ENCODE measurements at regions not wholly inside any gene's neighbourhood (a gene's known extent, or its start where the extent isn't known, plus 50 kb on each side); places are given as distances from the start of the nearest gene placed in this dataset.
"Not testable (repeated sequence)": the region's sequence is repeated elsewhere in the genome, so short reads cannot be mapped to it uniquely, and the experiment has no call there.

DNA sequence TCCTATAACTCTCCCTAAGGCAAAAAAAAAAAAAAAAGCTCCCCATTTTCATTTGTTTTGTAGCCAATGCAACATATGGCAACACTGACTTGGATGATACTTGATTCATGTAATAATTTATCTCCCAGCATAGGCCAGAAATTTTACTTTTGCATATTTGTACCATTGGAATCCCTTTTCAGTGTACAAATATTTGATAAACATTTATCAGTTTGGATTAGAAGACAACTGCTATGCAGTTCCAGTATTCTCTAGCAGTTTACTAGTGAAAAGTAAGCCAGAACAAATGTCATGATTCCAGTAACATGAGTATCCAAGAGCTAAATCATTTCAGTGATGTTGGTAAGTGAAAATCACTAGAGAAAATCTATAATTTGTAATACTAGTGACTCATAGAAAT, 392.3 kb downstream of the CCER1 start:
- H3K9ac ChIP-seq (ENCODE audit: insufficient read length): no peak overlapping the region
- H3K4me3 ChIP-seq: no peak overlapping the region
- DNase-seq (ENCODE audit: low read depth, low spot score): no peak
- no peaks in the 10 kb centered on the region for H3K36me3 ChIP-seq (ENCODE audit: insufficient read depth, low read length)
- TF ChIP-seq POLR2AphosphoS5 (IDR thresholded peaks at IDR 0.05; ENCODE audit: borderline replicate concordance, low read depth, low read length) (no peak), EZH2 (IDR thresholded peaks at IDR 0.05) (no peak), FOXP2 (optimal IDR thresholded peaks at IDR 0.05; ENCODE audit: control extremely low read depth, extremely low read length, insufficient read depth) (no peak)
- no peaks in the 10 kb centered on the region for H3K9me3 ChIP-seq (ENCODE audit: low read depth, low read length)
- no peak overlapping the region for H3K27ac ChIP-seq

DNA sequence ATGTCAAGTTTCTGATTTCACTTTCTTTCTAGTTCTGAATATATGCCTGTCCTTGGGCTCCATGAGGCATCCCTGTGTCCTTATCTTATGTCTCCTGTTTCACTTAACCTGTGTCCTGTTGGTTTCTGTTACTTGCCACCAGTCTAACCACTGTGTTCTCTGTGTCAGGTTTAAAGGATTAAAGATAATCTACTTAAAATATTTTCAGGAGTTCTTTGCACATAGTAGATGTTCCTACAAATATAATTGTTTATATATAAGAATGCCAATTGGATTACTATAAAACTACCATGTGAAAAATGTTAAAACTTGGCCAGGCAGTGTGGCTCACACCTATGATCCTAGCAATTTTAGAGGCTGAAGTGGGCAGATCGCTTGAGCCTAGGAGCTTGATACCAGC, 406.4 kb downstream of the CCER1 start:
- no peaks in the 10 kb centered on the region for H3K36me3 ChIP-seq (ENCODE audit: insufficient read depth, low read length)
- no peak overlapping the region for H3K9ac ChIP-seq (ENCODE audit: insufficient read length)
- TF ChIP-seq POLR2AphosphoS5 (IDR thresholded peaks at IDR 0.05; ENCODE audit: borderline replicate concordance, low read depth, low read length) (no peak), EZH2 (IDR thresholded peaks at IDR 0.05) (no peak), FOXP2 (optimal IDR thresholded peaks at IDR 0.05; ENCODE audit: control extremely low read depth, extremely low read length, insufficient read depth) (no peak)
- no peaks in the 10 kb centered on the region for H3K9me3 ChIP-seq (ENCODE audit: low read depth, low read length)
- H3K4me3 ChIP-seq: no peak overlapping the region
- no peak overlapping the region for H3K27ac ChIP-seq
- DNase-seq (ENCODE audit: low read depth, low spot score): no peak

- no peak for DNase-seq (ENCODE audit: low read depth, low spot score)
- no peak for TF ChIP-seq POLR2AphosphoS5 (IDR thresholded peaks at IDR 0.05; ENCODE audit: borderline replicate concordance, low read depth, low read length)
- no peak for TF ChIP-seq EZH2 (IDR thresholded peaks at IDR 0.05)
- Histone ChIP-seq H3K9ac (ENCODE audit: insufficient read length) (no peak overlapping the region), H3K9me3 (ENCODE audit: low read depth, low read length) (no peaks in the 10 kb centered on the region), H3K4me3 (no peak overlapping the region), H3K27ac (no peak overlapping the region), H3K36me3 (ENCODE audit: insufficient read depth, low read length) (no peaks in the 10 kb centered on the region)
Measured at GRCh38 chr12:90546511-90546910, 408.5 kb downstream of the CCER1 start.

DNA sequence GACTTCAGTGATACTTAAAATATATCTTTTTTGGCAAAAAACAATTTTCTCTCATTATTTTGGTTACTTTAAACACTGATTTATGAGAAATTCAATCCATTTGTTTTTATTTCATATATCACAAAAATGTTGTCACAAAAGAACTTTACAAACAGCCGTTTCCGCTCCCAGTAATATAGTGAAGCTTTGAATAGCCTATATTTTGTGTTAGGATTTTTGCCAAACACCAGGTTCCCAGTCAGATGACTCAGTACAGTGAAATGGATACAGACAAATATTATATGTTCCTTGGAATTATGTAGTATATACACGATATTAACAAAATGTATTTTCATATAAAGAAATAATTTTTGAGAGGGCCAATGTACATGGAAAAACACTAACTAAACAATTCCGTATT, 411.1 kb downstream of the CCER1 start:
- DNase-seq (ENCODE audit: low read depth, low spot score): no peak
- TF ChIP-seq POLR2AphosphoS5 (IDR thresholded peaks at IDR 0.05; ENCODE audit: borderline replicate concordance, low read depth, low read length) (no peak), EZH2 (IDR thresholded peaks at IDR 0.05) (no peak), FOXP2 (optimal IDR thresholded peaks at IDR 0.05; ENCODE audit: control extremely low read depth, extremely low read length, insufficient read depth) (no peak)
- H3K9ac ChIP-seq (ENCODE audit: insufficient read length): no peak overlapping the region
- no peaks in the 10 kb centered on the region for H3K36me3 ChIP-seq (ENCODE audit: insufficient read depth, low read length)
- H3K27ac ChIP-seq: no peak overlapping the region
- H3K4me3 ChIP-seq: no peak overlapping the region
- no peaks in the 10 kb centered on the region for H3K9me3 ChIP-seq (ENCODE audit: low read depth, low read length)

DNA sequence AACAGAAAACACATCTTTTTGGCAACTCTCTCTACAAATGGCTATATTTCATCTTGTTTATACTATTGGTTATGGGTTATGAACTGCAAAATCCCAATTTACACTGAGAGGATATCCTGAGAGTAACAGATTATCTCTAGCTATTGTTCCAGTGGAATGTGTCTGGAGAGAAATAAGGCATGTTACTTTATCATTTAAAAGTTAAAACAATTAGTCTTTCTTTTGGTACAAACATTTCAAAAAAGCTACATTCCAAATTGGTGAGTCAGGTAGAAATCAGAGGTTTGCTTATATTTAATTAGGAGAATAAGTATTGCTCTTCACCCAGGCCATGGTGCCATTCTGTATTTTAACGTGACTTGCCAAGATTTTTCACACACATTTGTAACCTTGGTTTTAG, 411.6 kb downstream of the CCER1 start:
- Histone ChIP-seq H3K27ac (no peak overlapping the region), H3K4me3 (no peak overlapping the region), H3K9me3 (ENCODE audit: low read depth, low read length) (no peaks in the 10 kb centered on the region), H3K36me3 (ENCODE audit: insufficient read depth, low read length) (no peaks in the 10 kb centered on the region), H3K9ac (ENCODE audit: insufficient read length) (no peak overlapping the region)
- no peak for TF ChIP-seq EZH2 (IDR thresholded peaks at IDR 0.05)
- TF ChIP-seq FOXP2 (optimal IDR thresholded peaks at IDR 0.05; ENCODE audit: control extremely low read depth, extremely low read length, insufficient read depth): no peak
- TF ChIP-seq POLR2AphosphoS5 (IDR thresholded peaks at IDR 0.05; ENCODE audit: borderline replicate concordance, low read depth, low read length): no peak
- DNase-seq (ENCODE audit: low read depth, low spot score): no peak

DNA sequence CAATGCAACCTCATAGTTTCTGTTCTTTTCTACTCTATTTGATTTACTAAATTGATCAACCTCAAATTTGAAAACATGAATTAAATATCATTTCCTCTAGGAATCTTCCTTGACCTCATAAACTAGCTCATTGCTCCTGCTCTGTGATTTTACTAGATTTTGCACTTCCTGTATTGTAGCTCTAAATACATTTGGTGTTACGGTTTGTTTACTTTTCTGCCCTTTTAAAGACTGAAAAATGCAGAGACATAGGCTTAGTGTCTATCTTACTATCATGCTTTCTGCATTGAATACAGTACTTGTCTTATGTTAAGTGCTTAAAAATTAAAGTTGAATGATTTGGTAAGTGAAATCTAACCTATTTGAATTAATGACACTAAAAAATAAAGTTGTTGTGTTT, 412.1 kb downstream of the CCER1 start:
- H3K4me3 ChIP-seq; H3K36me3 ChIP-seq (ENCODE audit: insufficient read depth, low read length); H3K27ac ChIP-seq; H3K9ac ChIP-seq (ENCODE audit: insufficient read length); H3K9me3 ChIP-seq (ENCODE audit: low read depth, low read length); DNase-seq (ENCODE audit: low read depth, low spot score): not testable (repeated sequence)

DNA sequence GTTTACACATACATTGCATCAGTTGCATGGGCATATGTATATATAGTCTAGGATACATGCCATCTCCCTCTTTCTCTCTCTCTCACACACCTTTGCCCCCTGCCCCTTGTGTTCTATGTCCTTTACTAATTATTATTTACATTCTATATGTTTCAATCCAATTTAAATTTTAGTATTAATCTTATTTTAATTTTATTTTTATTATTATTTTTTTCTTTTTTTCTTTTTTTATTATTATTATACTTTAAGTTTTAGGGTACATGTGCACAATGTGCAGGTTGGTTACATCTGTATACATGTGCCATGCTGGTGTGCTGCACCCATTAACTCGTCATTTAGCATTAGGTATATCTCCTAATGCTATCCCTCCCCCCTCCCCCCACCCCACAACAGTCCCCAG, 421.1 kb downstream of the CCER1 start:
- H3K27ac ChIP-seq; H3K36me3 ChIP-seq (ENCODE audit: insufficient read depth, low read length); H3K9ac ChIP-seq (ENCODE audit: insufficient read length); H3K4me3 ChIP-seq; DNase-seq (ENCODE audit: low read depth, low spot score); H3K9me3 ChIP-seq (ENCODE audit: low read depth, low read length): not testable (repeated sequence)

GRCh38 chr12:90520002-90520734, 434.8 kb downstream of the CCER1 start:
- no peak for DNase-seq (ENCODE audit: low read depth, low spot score)
- H3K4me3 ChIP-seq: no peak overlapping the region
- H3K36me3 ChIP-seq (ENCODE audit: insufficient read depth, low read length): no peaks in the 10 kb centered on the region
- no peaks in the 10 kb centered on the region for H3K9me3 ChIP-seq (ENCODE audit: low read depth, low read length)
- no peak overlapping the region for H3K27ac ChIP-seq
- no peak overlapping the region for H3K9ac ChIP-seq (ENCODE audit: insufficient read length)
- TF ChIP-seq POLR2AphosphoS5 (IDR thresholded peaks at IDR 0.05; ENCODE audit: borderline replicate concordance, low read depth, low read length) (no peak), FOXP2 (optimal IDR thresholded peaks at IDR 0.05; ENCODE audit: control extremely low read depth, extremely low read length, insufficient read depth) (no peak), EZH2 (IDR thresholded peaks at IDR 0.05) (no peak)

GRCh38 chr12:90519285-90519684, 435.7 kb downstream of the CCER1 start:
- no peak overlapping the region for H3K27ac ChIP-seq
- TF ChIP-seq FOXP2 (optimal IDR thresholded peaks at IDR 0.05; ENCODE audit: control extremely low read depth, extremely low read length, insufficient read depth) (no peak), POLR2AphosphoS5 (IDR thresholded peaks at IDR 0.05; ENCODE audit: borderline replicate concordance, low read depth, low read length) (no peak), EZH2 (IDR thresholded peaks at IDR 0.05) (no peak)
- no peaks in the 10 kb centered on the region for H3K9me3 ChIP-seq (ENCODE audit: low read depth, low read length)
- H3K4me3 ChIP-seq: no peak overlapping the region
- DNase-seq (ENCODE audit: low read depth, low spot score): no peak
- H3K9ac ChIP-seq (ENCODE audit: insufficient read length): no peak overlapping the region
- no peaks in the 10 kb centered on the region for H3K36me3 ChIP-seq (ENCODE audit: insufficient read depth, low read length)
